K562 (cell line): ENCODE measurements at regions not wholly inside any gene's neighbourhood (a gene's known extent, or its start where the extent isn't known, plus 50 kb on each side); places are given as distances from the start of the nearest gene placed in this dataset.

ENCODE experiments used
- ATAC-seq: fragments of 200-7000 bp; cut with Tn5 transposase; 3 replicates; pipeline ENCODE4 v1.9.1; 2020; ENCODE audit warnings: moderate library complexity
- BruUV-seq: library from RNA; stranded (reverse); fragments of 400-500 nt; replicated peaks from 2 replicates; lab custom pipeline; 2021; lab: Mats Ljungman, UMichigan
- CTCF ChIA-PET: fragments of 300-600 bp; formaldehyde crosslinking; extraction: SDS; loops from one replicate; lab custom pipeline; 2021; ENCODE audit warnings: low intra/inter-chr PET ratio; lab: Yijun Ruan, JAX
- POLR2A ChIA-PET: fragments of 300-600, 350-650 bp; sonication (Branson Sonifier 250); formaldehyde crosslinking; extraction: SDS; loops from one replicate; lab custom pipeline; 2021; ENCODE audit warnings: antibody characterized with exemption, inconsistent platforms; lab: Yijun Ruan, JAX
- DNase-seq, 4 experiments: peaks; one replicate each; pipeline versions ENCODE4 v3.0.0 to v3.0.0-alpha.2; 2011 to 2018; ENCODE audit warnings: low spot score in 3 of 4, mixed read lengths in 3 of 4; ENCODE audit errors: extremely low read depth in 1 of 4
- FAIRE-seq: peaks from 2 replicates; lab custom pipeline; 2011; peaks lifted over from hg19 to GRCh38; lab: Jason Lieb, UNC
- H2AFZ ChIP-seq: 2 replicates; pipeline ENCODE4 v1.6.0; 2011; ENCODE audit warnings: low read depth, low read length, control low read depth, inconsistent platforms
- H3K27ac ChIP-seq: fragments of 200-600 bp; 3 replicates; pipeline ENCODE4 v1.8.0; 2011; ENCODE audit warnings: low read depth, mild to moderate bottlenecking, control low read depth, inconsistent platforms, low read length, moderate library complexity, mixed read lengths; ENCODE audit errors: extremely low read depth
- H3K27me3 ChIP-seq, 2 experiments: fragments of 300-600 bp in 1 of 2; 2 replicates in 1 of 2; 3 replicates in 1 of 2; pipeline versions ENCODE4 v1.6.0 to v1.8.0; 2011; ENCODE audit warnings: inconsistent platforms in 2 of 2, low read length in 2 of 2, mild to moderate bottlenecking in 1 of 2, mixed read lengths in 1 of 2, moderate library complexity in 1 of 2; ENCODE audit not compliant: control insufficient read depth in 2 of 2, insufficient read depth in 2 of 2
- H3K36me3 ChIP-seq: fragments of 300-600 bp; 3 replicates; pipeline ENCODE4 v1.8.0; 2011; ENCODE audit warnings: mild to moderate bottlenecking, low read length, inconsistent platforms; ENCODE audit not compliant: control insufficient read depth, insufficient read depth
- H3K4me1 ChIP-seq, 2 experiments: fragments of 200-600 bp in 1 of 2; replicated peaks in 1 of 2; 2 replicates in 1 of 2; 3 replicates in 1 of 2; pipeline versions ENCODE4 v1.5.1 to v1.8.0; 2011; ENCODE audit warnings: inconsistent platforms in 2 of 2, low read length in 2 of 2, mild to moderate bottlenecking in 1 of 2, mixed read lengths in 1 of 2, moderate library complexity in 1 of 2; ENCODE audit not compliant: control insufficient read depth in 2 of 2, insufficient read depth in 2 of 2
- H3K4me2 ChIP-seq: 2 replicates; pipeline ENCODE4 v1.6.1; 2011; ENCODE audit warnings: low read length, control low read depth, inconsistent platforms, mixed read lengths; ENCODE audit not compliant: insufficient read depth
- H3K4me3 ChIP-seq: fragments of 200-600 bp; sonication (generic), shearing (Covaris generic); 2 replicates; pipeline ENCODE4 v1.5.1; 2016; ENCODE audit warnings: control low read depth, inconsistent platforms
- H3K79me2 ChIP-seq: fragments of 200-600 bp; 3 replicates; pipeline ENCODE4 v1.8.0; 2011; ENCODE audit warnings: low read length, inconsistent platforms; ENCODE audit not compliant: control insufficient read depth, insufficient read depth
- H3K9ac ChIP-seq, 2 experiments: 2 replicates each; pipeline versions ENCODE4 v1.6.0 to v1.6.1; 2011; ENCODE audit warnings: low read depth in 2 of 2, low read length in 2 of 2, control low read depth in 1 of 2, inconsistent platforms in 1 of 2, mild to moderate bottlenecking in 1 of 2, mixed read lengths in 1 of 2; ENCODE audit not compliant: insufficient read depth in 1 of 2
- H3K9me1 ChIP-seq: one replicate; pipeline ENCODE4 v1.6.0; 2011; ENCODE audit warnings: inconsistent platforms, mild to moderate bottlenecking, low read length, moderate library complexity; ENCODE audit not compliant: control insufficient read depth, insufficient read depth
- H3K9me3 ChIP-seq: replicated peaks from 2 replicates; pipeline ENCODE4 v1.5.1; 2011; ENCODE audit warnings: low read depth, low read length, inconsistent platforms; ENCODE audit not compliant: control insufficient read depth, insufficient read depth
- H4K20me1 ChIP-seq: replicated peaks from 2 replicates; pipeline ENCODE4 v1.6.1; 2011; ENCODE audit warnings: low read length, inconsistent platforms, mixed read lengths; ENCODE audit not compliant: control insufficient read depth, insufficient read depth
- ATF2 ChIP-seq: sonication (generic); formaldehyde crosslinking; IDR thresholded peaks from 2 replicates; pipeline ENCODE4 v1.8.1; 2022; ENCODE audit warnings: missing genetic modification reagents
- FOXK2 ChIP-seq, 2 experiments: fragments of 450-650 bp; IDR thresholded peaks in 1 of 2; conservative IDR thresholded peaks in 1 of 2; 2 replicates each; pipeline ENCODE4 v1.6.1; 2016; ENCODE audit warnings: low read depth in 2 of 2, mild to moderate bottlenecking in 1 of 2
- HNRNPL ChIP-seq: fragments of 200-400 bp; formaldehyde crosslinking; IDR thresholded peaks from 2 replicates; pipeline ENCODE4 v1.6.1; 2017; ENCODE audit warnings: low read depth, mild to moderate bottlenecking, low read length
- MGA ChIP-seq: fragments of 450-650 bp; IDR thresholded peaks from 2 replicates; pipeline ENCODE4 v1.6.1; 2016; ENCODE audit warnings: mild to moderate bottlenecking, moderate library complexity
- NCOA2 ChIP-seq, 2 experiments: fragments of 450-650 bp; IDR thresholded peaks; 2 replicates each; pipeline ENCODE4 v1.6.1; 2018; ENCODE audit warnings: mild to moderate bottlenecking in 2 of 2, moderate library complexity in 1 of 2; ENCODE audit not compliant: partially characterized antibody in 2 of 2
- RBM34 ChIP-seq: fragments of 200-400 bp; formaldehyde crosslinking; IDR thresholded peaks from 2 replicates; pipeline ENCODE4 v1.6.1; 2018; ENCODE audit warnings: low read length, borderline replicate concordance; ENCODE audit not compliant: insufficient read depth
- ZNF589 ChIP-seq: fragments of 200-800 bp; sonication (Bioruptor generic); IDR thresholded peaks from 2 replicates; pipeline ENCODE4 v1.6.1; 2016; ENCODE audit warnings: low read depth, missing genetic modification characterization, missing compliant biosample characterization
- WGBS: fragments of 100-300 bp; shearing (Covaris generic); methylation state at CpG from one replicate; pipeline ENCODE4 v1.1.6; 2016; ENCODE audit warnings: low coverage, mixed read lengths; ENCODE audit not compliant: insufficient coverage; ENCODE audit errors: missing lambda C conversion rate; 5-methylcytosine and 5-hydroxymethylcytosine counted together
- in situ Hi-C: fragments of 300-500 bp; cut with MboI; formaldehyde crosslinking; loops from 4 replicates; pipeline ENCODE4 v1.15.0; 2018; ENCODE audit warnings: inconsistent platforms, mixed read lengths
- intact Hi-C: fragments of 100-400 bp; cut with micrococcal nuclease; formaldehyde crosslinking; loops from 2 replicates; pipeline ENCODE4 v1.14.2; 2022

- intact Hi-C loops (no loop called here), in situ Hi-C loops (no loop called here)
- ATAC-seq (no peak), FAIRE-seq (no peak), DNase-seq (no peak)
- WGBS: 19% methylated on average over 2 of the region's 2 CpGs
- Histone ChIP-seq H3K4me3 (no peak overlapping the region), H2AFZ (no peak overlapping the region), H3K27me3 (no peaks in the 10 kb centered on the region), H3K4me2 (no peak overlapping the region), H3K27ac (no peak overlapping the region), H4K20me1 (no peaks in the 10 kb centered on the region), H3K4me1 (peaks cover 0 to 3% of the 10 kb centered on the region in 2 experiments; a peak in 2 of 5 replicates), H3K36me3 (no peaks in the 10 kb centered on the region), H3K9ac (no peak overlapping the region), H3K9me3 (no peaks in the 10 kb centered on the region), H3K79me2 (no peaks in the 10 kb centered on the region), H3K9me1 (no peaks in the 10 kb centered on the region)
- ChIA-PET POLR2A (no interaction called here), CTCF (no interaction called here)
- TF ChIP-seq RBM34 (no peak), MGA (no peak), ATF2 (CRISPR knock-in tag) (no peak), NCOA2 (IDR thresholded peaks at IDR 0.05; ENCODE audit: partially characterized antibody in 2 of 2) (no peak), HNRNPL (no peak), FOXK2 (conservative IDR thresholded peaks at IDR 0.05 in 1 of 2, IDR thresholded peaks at IDR 0.05 in 1 of 2; ENCODE audit: low read depth in 2 of 2) (no peak), ZNF589 (no peak)
- no TSS peak for BruUV-seq
These were observed 62.7 kb upstream of the CBLB start for GRCh38 chr3:105931500-105931899.
